ENCODE measurements at regions not wholly inside any gene's neighbourhood (a gene's known extent, or its start where the extent isn't known, plus 50 kb on each side); places are given as distances from the start of the nearest gene placed in this dataset.

DNA sequence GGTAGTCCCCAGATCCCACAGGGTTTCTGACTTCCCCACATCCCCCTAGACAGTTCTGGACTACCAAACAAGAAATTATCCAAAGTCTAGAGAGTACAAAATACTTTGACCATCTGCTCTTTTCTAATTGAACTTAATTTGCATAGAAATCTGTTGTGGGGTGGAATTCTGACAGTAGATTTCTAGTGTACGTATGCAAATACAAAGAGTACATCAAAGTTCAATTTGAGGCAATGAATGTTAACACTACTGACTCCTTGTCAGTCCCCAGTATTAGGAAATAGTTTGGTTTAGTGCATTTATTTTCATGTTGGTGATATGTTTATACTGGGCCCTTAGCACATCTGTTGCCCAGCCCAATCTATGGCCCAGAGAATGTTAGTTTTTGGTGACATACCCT lies 292.6 kb downstream of the CETN3 start:
- TF ChIP-seq ZFX (IDR thresholded peaks at IDR 0.05; ENCODE audit: borderline replicate concordance) = no peak
- TF ChIP-seq, protein P1, sequence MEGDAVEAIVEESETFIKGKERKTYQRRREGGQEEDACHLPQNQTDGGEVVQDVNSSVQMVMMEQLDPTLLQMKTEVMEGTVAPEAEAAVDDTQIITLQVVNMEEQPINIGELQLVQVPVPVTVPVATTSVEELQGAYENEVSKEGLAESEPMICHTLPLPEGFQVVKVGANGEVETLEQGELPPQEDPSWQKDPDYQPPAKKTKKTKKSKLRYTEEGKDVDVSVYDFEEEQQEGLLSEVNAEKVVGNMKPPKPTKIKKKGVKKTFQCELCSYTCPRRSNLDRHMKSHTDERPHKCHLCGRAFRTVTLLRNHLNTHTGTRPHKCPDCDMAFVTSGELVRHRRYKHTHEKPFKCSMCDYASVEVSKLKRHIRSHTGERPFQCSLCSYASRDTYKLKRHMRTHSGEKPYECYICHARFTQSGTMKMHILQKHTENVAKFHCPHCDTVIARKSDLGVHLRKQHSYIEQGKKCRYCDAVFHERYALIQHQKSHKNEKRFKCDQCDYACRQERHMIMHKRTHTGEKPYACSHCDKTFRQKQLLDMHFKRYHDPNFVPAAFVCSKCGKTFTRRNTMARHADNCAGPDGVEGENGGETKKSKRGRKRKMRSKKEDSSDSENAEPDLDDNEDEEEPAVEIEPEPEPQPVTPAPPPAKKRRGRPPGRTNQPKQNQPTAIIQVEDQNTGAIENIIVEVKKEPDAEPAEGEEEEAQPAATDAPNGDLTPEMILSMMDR (IDR thresholded peaks at IDR 0.05) = no peak

DNA sequence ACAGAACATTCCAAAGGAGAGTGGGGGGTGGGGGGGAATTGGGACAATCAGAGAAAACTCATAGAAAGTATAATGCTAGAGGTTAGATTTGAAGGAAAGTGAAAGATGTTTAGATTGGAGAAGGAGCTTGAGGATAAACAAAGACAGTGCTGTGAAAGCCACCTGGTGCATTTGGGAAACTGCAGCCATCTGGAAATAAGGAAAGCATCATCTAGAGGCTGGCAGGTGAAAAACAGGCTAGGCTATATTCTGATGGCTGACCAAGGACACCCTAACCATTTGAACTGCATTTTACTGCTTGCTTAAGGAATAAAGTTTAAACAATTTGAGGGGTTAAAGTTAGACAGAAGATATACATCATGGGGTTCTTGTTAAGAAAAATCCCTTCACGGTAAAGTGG lies 296.4 kb downstream of the CETN3 start:
- TF ChIP-seq, protein P1 (IDR thresholded peaks at IDR 0.05) = no peak
- TF ChIP-seq ZFX (IDR thresholded peaks at IDR 0.05; ENCODE audit: borderline replicate concordance) = no peak
- no peak overlapping the region for H3K27ac ChIP-seq

More for the DNA sequence above, 292.6 kb downstream of the CETN3 start:
- no peak overlapping the region for H3K27ac ChIP-seq

DNA sequence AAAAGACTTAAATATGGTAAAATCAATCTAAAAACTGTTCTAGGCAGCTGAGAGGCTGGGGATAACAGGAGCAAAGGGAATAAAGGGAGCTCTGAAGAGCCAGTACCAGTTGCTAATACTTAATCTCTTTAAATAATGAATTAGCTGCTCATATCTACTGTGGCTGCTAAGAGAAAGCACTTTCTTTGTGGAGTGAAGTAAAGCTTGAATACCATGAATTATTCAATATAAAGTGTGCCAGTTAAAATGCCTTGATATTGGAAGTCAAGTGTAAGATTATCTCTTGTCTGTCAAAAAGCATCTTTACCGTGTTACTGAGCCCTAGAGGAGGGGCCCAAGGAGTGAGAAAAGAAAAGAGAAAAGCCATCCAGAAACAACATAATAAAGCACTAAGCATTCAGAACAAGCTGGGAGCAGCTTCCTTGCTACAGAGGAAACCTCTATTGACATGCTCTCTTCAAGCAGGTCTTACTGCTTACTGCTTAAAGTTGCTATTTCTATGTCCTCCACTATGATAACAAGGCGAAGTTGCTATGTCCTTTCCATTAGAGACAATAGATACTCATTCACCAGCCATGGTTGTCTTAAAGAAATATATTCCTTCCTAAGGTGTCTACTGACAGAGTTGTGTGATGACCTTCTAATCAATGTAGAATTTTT lies 297.4 kb downstream of the CETN3 start:
- TF ChIP-seq, protein P1 (IDR thresholded peaks at IDR 0.05) = no peak
- no peak for TF ChIP-seq ZFX (IDR thresholded peaks at IDR 0.05; ENCODE audit: borderline replicate concordance)
- no peak overlapping the region for H3K27ac ChIP-seq

DNA sequence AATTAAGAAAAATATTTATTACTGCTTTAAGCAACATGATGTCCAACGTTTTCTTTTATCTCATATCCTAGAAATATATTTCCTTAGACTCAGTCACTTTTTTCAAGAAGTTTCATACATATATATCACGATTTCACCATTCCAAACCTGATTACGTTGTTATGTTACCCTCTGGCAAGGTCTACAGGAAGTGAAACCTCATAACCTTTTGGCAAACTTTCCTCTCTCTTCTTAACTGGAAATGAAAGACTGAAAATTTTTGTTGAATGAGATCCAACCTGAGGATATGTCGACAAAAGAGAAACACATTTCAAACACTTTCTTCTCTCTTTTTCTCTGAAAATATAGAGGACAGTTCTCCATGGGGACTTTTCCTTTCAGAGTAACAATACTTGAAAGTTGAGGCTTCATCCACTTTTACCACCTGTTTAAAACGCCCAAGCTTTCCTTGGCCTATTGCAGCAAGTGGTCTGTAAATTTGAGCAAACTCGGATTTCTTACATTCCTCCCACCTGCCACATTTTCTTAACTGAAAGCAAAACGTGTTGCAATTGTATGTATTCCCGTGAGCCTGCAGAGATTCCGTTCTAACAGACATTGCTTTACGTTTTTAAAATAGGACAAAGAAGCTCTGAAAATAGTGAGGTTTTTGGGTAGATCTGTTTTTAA lies 298.1 kb downstream of the CETN3 start:
- TF ChIP-seq, protein P1 (IDR thresholded peaks at IDR 0.05) = no peak
- TF ChIP-seq ZFX (IDR thresholded peaks at IDR 0.05; ENCODE audit: borderline replicate concordance) = no peak
- no peak overlapping the region for H3K27ac ChIP-seq

DNA sequence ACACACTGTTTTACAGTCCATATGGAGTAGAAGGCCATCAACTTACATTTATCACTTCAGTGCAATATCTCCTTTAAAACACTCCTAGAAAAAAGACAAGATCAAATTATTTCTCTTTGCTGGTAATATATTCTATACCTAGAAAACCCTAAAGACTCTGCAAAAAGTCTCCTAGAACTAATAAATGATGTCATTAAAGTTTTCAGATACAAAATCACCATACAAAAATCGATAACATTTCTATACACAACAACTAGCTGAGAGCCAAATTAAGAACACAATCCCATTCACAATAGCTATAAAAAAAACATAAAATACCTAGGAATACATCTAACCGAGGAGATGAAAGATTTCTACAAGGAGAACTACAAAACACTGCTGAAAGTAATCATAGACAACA lies 300.3 kb downstream of the CETN3 start:
- H3K27ac ChIP-seq = no peak overlapping the region
- TF ChIP-seq, protein P1 (IDR thresholded peaks at IDR 0.05) = no peak
- TF ChIP-seq ZFX (IDR thresholded peaks at IDR 0.05; ENCODE audit: borderline replicate concordance) = no peak

DNA sequence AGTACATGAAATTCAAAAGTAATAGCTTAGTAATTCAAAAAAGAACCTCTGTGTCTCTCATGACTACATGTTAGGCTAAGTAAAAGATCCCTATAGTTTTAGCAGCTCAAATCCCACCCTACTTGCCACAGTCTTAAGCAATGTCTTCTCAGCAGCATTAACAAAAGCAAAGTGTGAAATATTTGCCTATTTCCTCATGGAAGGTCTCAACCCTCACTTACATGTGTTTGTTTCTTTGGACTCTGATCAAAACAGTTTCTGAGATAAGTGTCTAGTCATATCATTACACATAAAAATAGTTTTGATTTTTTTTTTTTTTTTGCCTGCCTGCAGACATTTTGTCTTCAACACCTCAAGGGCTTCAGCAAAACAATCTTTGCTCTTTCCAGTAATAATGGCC lies 310.5 kb downstream of the CETN3 start:
- TF ChIP-seq, protein P1 (IDR thresholded peaks at IDR 0.05) = no peak
- H3K27ac ChIP-seq = no peak overlapping the region

DNA sequence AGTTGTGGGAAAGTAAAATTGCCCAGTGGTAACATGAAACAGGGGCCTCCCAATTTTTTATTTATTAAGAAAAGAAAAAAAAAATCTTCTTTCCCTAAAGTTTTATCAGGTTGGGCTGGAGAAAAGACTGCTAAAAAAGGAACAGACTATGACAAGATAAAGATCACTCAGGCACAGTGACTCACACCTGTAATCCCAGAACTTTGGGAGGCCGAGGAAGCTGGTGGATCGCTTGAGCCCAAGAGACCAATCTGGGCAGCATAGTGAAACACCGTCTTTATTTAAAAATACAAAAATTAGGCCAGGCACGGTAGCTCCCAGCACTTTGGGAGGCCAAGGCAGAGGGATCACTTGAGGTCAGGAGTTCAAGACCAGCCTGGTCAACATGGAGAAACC lies 312.5 kb downstream of the CETN3 start:
- H3K27ac ChIP-seq = no peak overlapping the region
- TF ChIP-seq ZFX (IDR thresholded peaks at IDR 0.05; ENCODE audit: borderline replicate concordance) = no peak
- TF ChIP-seq, protein P1 (IDR thresholded peaks at IDR 0.05) = no peak
